GM12875 (cell line): ENCODE measurements at regions not wholly inside any gene's neighbourhood (a gene's known extent, or its start where the extent isn't known, plus 50 kb on each side); places are given as distances from the start of the nearest gene placed in this dataset.

ENCODE experiments used
- H3K4me3 ChIP-seq: one replicate; pipeline ENCODE4 v1.5.1; 2011; ENCODE audit warnings: low read depth, low read length, control low read depth
- CTCF ChIP-seq: IDR thresholded peaks from 2 replicates; pipeline ENCODE4 v1.5.1; 2011; ENCODE audit warnings: low read depth, mild to moderate bottlenecking, control low read depth, inconsistent platforms, low read length, moderate library complexity, borderline replicate concordance; ENCODE audit not compliant: insufficient read depth

GRCh38 chr4:177673985-177674489 lies 231.8 kb upstream of the AGA start:
- no peak for TF ChIP-seq CTCF
- no peak overlapping the region for H3K4me3 ChIP-seq

GRCh38 chr4:177680308-177680707 lies 238.1 kb upstream of the AGA start:
- H3K4me3 ChIP-seq, result no peak overlapping the region
- TF ChIP-seq CTCF, result no peak

GRCh38 chr4:177681902-177682301 lies 239.7 kb upstream of the AGA start:
- TF ChIP-seq CTCF, result no peak
- H3K4me3 ChIP-seq, result no peak overlapping the region

GRCh38 chr4:177687117-177687516 lies 244.9 kb upstream of the AGA start:
- no peak overlapping the region for H3K4me3 ChIP-seq
- no peak for TF ChIP-seq CTCF

- TF ChIP-seq CTCF, result no peak
- H3K4me3 ChIP-seq, result no peak overlapping the region
These were observed 250.7 kb upstream of the AGA start for GRCh38 chr4:177692907-177693306.

- no peak overlapping the region for H3K4me3 ChIP-seq
- TF ChIP-seq CTCF, result no peak
These were observed 254.3 kb upstream of the AGA start for GRCh38 chr4:177696438-177696966.

GRCh38 chr4:177699365-177700213 lies 257.4 kb upstream of the AGA start:
- H3K4me3 ChIP-seq, result no peak overlapping the region
- no peak for TF ChIP-seq CTCF
